Activated CD8-positive, alpha-beta memory T cell treated with anti-CD3 and anti-CD28 coated beads, Interleukin-2, amount 50 U/mL, for 48 hours (primary cell): ENCODE measurements at regions not wholly inside any gene's neighbourhood (a gene's known extent, or its start where the extent isn't known, plus 50 kb on each side); places are given as distances from the start of the nearest gene placed in this dataset.

ENCODE experiments used
- DNase-seq: peaks from one replicate; pipeline ENCODE4 v3.0.0-alpha.2; 2020

DNA sequence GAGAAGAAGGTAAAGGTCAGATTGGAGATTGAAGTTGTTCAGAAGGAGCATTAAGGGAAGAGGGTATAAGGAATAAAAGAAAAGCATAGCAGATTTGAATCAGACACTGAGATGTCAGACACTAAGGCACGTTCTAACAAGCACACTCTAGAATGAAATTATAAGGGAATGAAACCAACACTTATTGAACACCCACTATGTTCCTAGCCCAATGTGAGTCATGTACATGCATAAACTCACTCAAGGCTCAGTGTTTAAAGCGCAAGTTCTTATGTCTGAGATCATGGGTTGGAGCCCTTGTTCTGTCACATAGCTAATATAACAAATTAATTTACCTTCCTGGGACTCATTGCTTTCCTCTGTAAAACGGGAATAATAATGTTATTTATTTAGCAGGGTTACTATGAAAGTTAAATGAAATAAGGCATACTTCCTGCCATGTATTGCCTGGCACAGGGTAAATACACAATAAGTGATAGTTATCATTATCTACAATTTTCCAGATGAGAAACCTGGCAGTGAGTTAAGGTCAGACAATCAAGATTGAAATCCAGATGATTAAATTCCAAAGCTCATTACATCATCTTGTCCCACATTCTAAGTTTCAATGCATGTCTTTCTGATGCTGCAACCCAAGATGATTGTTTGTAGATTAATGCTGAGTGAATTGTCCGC, 68.3 kb upstream of the DACH1 start:
- DNase-seq, result no peak

DNA sequence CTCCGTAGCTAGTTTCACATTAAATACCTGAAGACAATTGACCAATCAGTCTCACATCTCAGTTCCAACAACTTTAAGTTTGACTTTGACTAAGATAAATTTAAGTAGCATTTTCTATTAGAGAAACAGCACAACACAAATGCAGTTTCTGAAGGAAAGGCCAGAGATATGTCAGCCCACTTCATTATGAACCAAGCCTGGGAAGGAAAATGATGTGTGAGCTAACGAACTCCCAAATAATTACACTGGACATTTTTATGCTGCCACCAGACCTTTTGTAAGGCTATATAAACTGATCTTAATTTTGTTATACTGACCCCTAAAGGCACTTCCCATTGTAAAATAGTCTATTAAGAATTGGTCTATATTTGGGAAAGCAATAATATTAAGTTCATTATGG, 57.9 kb upstream of the DACH1 start:
- DNase-seq, result no peak

DNA sequence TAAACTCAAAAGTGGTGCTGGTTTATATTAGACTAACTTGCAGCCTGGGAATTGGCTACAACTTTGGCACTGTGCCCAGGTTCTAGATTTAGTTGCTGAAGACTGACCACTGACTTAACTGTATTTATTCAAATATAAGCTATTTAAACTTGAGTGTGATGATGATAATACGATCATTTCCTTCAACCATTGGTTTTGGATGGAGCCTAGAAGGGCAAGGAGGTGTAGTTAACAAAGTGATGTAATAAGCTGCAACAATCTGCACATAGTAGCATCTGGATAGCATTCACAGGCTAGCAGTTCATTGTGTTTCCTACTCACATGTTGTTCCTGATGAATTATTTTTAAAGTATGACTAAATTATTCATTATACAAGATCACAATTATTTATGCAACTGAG, 55.2 kb upstream of the DACH1 start:
- no peak for DNase-seq
